ENCODE measurements at regions not wholly inside any gene's neighbourhood (a gene's known extent, or its start where the extent isn't known, plus 50 kb on each side); places are given as distances from the start of the nearest gene placed in this dataset.

DNA sequence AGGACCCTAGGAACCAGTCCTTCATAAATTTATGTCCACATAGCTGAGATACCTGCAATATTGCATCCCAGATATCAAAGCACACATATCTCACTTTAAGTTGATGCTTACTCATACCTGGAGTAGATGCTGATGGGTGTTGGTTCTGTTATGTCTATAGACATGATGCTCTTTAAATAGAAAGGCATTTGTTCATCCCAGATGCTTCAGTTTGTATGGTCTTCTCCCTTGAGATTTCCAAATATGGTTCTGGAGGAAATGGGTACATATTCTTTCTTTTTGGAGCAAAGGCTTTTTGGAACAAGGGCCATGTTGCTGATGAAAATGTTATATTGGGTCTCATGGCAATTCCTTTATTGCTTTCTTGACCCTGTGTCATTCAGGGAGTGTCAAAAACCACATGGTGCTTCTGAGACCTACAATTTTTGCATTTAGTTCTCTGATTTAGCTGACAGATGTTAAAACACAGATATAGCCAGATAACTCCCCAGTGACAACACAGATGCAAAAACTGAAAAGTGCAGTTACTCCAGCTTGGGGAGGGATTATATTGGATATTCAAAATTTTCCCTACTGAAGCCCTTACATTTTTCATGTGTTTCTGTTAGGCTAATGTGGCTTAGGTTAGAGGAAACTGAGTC lies 211.4 kb downstream of the KCNRG start:
- Histone ChIP-seq H3K27ac (no peak overlapping the region), H3K4me1 (peaks cover 10 to 18% (median 14%) of the 10 kb centered on the region in 4 donors), H3K4me3 (no peak overlapping the region), H3K9me3 (no peaks in the 10 kb centered on the region), H3K36me3 (no peaks in the 10 kb centered on the region), H3K27me3 (no peaks in the 10 kb centered on the region)
- ATAC-seq (ENCODE audit: low FRiP score in 2 of 2) (no peak), DNase-seq (no peak)
- TF ChIP-seq POLR2A (IDR thresholded peaks at IDR 0.05): no peak
- TF ChIP-seq, protein P1, sequence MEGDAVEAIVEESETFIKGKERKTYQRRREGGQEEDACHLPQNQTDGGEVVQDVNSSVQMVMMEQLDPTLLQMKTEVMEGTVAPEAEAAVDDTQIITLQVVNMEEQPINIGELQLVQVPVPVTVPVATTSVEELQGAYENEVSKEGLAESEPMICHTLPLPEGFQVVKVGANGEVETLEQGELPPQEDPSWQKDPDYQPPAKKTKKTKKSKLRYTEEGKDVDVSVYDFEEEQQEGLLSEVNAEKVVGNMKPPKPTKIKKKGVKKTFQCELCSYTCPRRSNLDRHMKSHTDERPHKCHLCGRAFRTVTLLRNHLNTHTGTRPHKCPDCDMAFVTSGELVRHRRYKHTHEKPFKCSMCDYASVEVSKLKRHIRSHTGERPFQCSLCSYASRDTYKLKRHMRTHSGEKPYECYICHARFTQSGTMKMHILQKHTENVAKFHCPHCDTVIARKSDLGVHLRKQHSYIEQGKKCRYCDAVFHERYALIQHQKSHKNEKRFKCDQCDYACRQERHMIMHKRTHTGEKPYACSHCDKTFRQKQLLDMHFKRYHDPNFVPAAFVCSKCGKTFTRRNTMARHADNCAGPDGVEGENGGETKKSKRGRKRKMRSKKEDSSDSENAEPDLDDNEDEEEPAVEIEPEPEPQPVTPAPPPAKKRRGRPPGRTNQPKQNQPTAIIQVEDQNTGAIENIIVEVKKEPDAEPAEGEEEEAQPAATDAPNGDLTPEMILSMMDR (IDR thresholded peaks at IDR 0.05): no peak
- TF ChIP-seq POLR2AphosphoS5 (IDR thresholded peaks at IDR 0.05): no peak
- no peak for TF ChIP-seq EP300 (IDR thresholded peaks at IDR 0.05)

DNA sequence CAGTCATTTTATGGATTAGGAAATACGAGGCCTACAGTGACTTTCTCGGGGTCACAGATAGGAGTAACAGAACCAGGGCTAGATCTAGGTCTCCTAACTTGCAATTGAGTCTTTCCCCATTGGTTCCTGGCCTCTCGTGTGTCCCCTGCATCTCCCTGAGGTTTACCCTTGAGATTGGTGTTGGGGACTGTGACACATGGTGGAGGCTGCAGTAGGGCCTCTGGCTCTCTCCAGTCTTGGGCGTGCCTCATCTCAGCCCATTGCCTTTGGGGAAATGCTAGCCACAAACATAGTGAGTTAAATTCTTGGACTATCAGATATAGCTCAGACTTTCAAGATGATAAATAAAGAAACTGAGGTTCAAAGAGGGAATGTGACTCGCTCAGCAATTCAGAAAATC lies 212.1 kb downstream of the KCNRG start:
- peaks cover 10 to 18% (median 14%) of the 10 kb centered on the region in 4 donors for H3K4me1 ChIP-seq
- H3K27me3 ChIP-seq: no peaks in the 10 kb centered on the region
- TF ChIP-seq, protein P1 (IDR thresholded peaks at IDR 0.05): no peak
- TF ChIP-seq EP300 (IDR thresholded peaks at IDR 0.05): no peak
- no peak for TF ChIP-seq POLR2AphosphoS5 (IDR thresholded peaks at IDR 0.05)
- TF ChIP-seq POLR2A (IDR thresholded peaks at IDR 0.05): no peak
- ATAC-seq (ENCODE audit: low FRiP score in 2 of 2): no peak
- H3K36me3 ChIP-seq: no peaks in the 10 kb centered on the region
- no peaks in the 10 kb centered on the region for H3K9me3 ChIP-seq
- H3K27ac ChIP-seq: no peak overlapping the region
- WGBS, 2 donors: 92 to 94% methylated on average over 5 of the region's 5 CpGs
- no peak for DNase-seq
- no peak overlapping the region for H3K4me3 ChIP-seq

DNA sequence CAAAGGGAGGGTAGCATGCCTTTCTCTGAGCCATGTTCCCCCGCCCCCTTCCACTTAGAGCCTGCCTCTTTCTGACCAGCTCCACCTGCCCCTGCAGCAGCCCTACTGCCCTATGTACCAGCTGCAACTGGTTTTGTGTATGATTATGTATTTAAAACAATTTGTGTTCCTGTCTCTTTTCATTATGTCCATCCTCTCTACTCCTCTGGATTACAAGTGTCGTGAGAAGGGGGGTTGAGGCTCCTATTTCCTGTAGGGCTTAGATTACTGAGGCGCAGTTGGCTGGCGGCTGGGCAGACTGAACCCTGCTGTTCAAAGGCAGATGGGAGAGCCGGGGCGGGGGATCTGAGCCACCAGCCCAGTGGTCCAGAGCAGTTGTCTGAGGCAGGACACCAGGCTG lies 213.3 kb downstream of the KCNRG start:
- H3K4me3 ChIP-seq: no peak overlapping the region
- ATAC-seq (ENCODE audit: low FRiP score in 2 of 2) (no peak), DNase-seq (peak in 1 of 2 donors; percentile 13)
- H3K4me1 ChIP-seq: peaks cover 10 to 13% (median 11%) of the 10 kb centered on the region in 4 donors
- 94 to 99% methylated on average over 6 of the region's 6 CpGs for WGBS, 2 donors
- H3K27ac ChIP-seq: no peak overlapping the region
- no peaks in the 10 kb centered on the region for H3K36me3 ChIP-seq
- TF ChIP-seq POLR2A (IDR thresholded peaks at IDR 0.05) (no peak), POLR2AphosphoS5 (IDR thresholded peaks at IDR 0.05) (no peak), EP300 (IDR thresholded peaks at IDR 0.05) (no peak)
- TF ChIP-seq, protein P1 (IDR thresholded peaks at IDR 0.05): no peak
- no peaks in the 10 kb centered on the region for H3K9me3 ChIP-seq
- no peaks in the 10 kb centered on the region for H3K27me3 ChIP-seq

DNA sequence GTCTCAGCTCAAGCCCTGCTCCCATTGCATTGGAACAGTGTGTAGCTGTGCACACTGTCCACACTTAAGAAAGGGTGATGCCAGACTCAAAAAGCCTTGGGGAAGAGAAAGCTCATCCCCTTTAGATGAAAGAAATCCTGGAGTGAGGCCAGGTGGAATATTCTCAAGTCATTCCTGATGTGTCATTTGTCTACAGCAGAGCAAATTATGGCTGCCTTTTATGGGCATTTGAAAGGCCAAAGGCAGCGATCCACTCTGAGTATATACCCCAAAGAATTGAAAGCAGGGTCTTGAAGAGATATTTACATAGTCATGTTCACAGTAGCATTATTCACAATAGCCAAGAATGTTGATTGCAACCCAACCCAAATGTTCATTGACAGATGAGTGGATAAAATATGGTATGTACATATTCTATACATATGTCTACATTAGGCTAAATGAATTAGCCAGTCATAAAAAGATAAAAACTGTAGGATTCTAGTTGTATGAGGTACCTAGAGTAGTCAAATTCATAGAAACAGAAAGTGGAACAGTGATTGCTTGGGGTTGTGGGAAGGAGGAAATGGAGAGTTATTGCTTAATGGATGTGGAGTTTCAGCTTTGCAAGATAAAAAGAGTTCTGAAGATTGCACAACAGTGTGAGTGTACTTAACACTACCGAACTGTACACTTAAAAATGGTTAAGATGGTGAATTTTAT lies 214.9 kb downstream of the KCNRG start:
- Histone ChIP-seq H3K4me1 (peaks cover 10 to 13% (median 11%) of the 10 kb centered on the region in 4 donors), H3K36me3 (no peaks in the 10 kb centered on the region), H3K4me3 (no peak overlapping the region), H3K27me3 (no peaks in the 10 kb centered on the region), H3K9me3 (no peaks in the 10 kb centered on the region), H3K27ac (peak overlapping the region in 3 of 4 donors; percentile 40 to 63 (median 43))
- DNase-seq (no peak), ATAC-seq (ENCODE audit: low FRiP score in 2 of 2) (peak in 1 of 2 donors; percentile 84)
- WGBS, 2 donors: 48 to 51% methylated on average over 2 of the region's 2 CpGs
- TF ChIP-seq POLR2AphosphoS5 (IDR thresholded peaks at IDR 0.05) (peak in 1 of 2 donors; percentile 54), POLR2A (IDR thresholded peaks at IDR 0.05) (no peak), EP300 (IDR thresholded peaks at IDR 0.05) (no peak)
- TF ChIP-seq, protein P1 (IDR thresholded peaks at IDR 0.05): no peak
